Lower lobe of right lung (tissue), 2 donors: ENCODE measurements at regions not wholly inside any gene's neighbourhood (a gene's known extent, or its start where the extent isn't known, plus 50 kb on each side); places are given as distances from the start of the nearest gene placed in this dataset.

Source experiments
- ATAC-seq, 2 donors: fragments of 200-7000 bp; cut with Tn5 transposase; one replicate each; pipeline ENCODE4 v1.9.1; 2020 to 2022; ENCODE audit warnings: mild to moderate bottlenecking in 2 of 2, moderate library complexity in 2 of 2
- DNase-seq: peaks from one replicate; pipeline ENCODE4 v3.0.0-alpha.2; 2020
- H3K27ac ChIP-seq: fragments of 200-600 bp; one replicate; pipeline ENCODE4 v1.8.0; 2022
- H3K27me3 ChIP-seq: fragments of 200-600 bp; one replicate; pipeline ENCODE4 v1.8.0; 2022; ENCODE audit warnings: low read depth
- H3K36me3 ChIP-seq: fragments of 200-600 bp; one replicate; pipeline ENCODE4 v1.8.0; 2022; ENCODE audit warnings: mild to moderate bottlenecking
- H3K4me1 ChIP-seq: fragments of 200-600 bp; one replicate; pipeline ENCODE4 v1.8.0; 2022
- H3K4me3 ChIP-seq: fragments of 200-600 bp; one replicate; pipeline ENCODE4 v1.8.0; 2022; ENCODE audit warnings: mild to moderate bottlenecking
- H3K9me3 ChIP-seq: fragments of 200-600 bp; one replicate; pipeline ENCODE4 v1.8.0; 2022
- CTCF ChIP-seq: fragments of 200-600 bp; IDR thresholded peaks from one replicate; pipeline ENCODE4 v1.8.0; 2022; ENCODE audit warnings: antibody characterized with exemption, mild to moderate bottlenecking
- intact Hi-C: fragments of 100-400 bp; cut with DNase I; formaldehyde crosslinking; loops from one replicate; pipeline ENCODE4 v1.11.0; 2022
- donor health status: DM: no; HTN: yes; CAD: no; lungs with severe emphysema.

- no peak overlapping the region for H3K27ac ChIP-seq
- no peak for TF ChIP-seq CTCF
- intact Hi-C loops: no loop called here
Observed at GRCh38 chr12:71071536-71072097, 86.2 kb downstream of the TSPAN8 start.

GRCh38 chr12:71070416-71071128 lies 87.2 kb downstream of the TSPAN8 start:
- H3K27ac ChIP-seq: no peak overlapping the region
- no peaks in the 10 kb centered on the region for H3K27me3 ChIP-seq
- intact Hi-C loops: no loop called here
- no peak overlapping the region for H3K4me3 ChIP-seq
- DNase-seq (no peak), ATAC-seq (no peak)
- no peak for TF ChIP-seq CTCF
- H3K36me3 ChIP-seq: no peaks in the 10 kb centered on the region
- no peaks in the 10 kb centered on the region for H3K9me3 ChIP-seq
- no peaks in the 10 kb centered on the region for H3K4me1 ChIP-seq

More at GRCh38 chr12:71071536-71072097, 86.2 kb downstream of the TSPAN8 start:
- no peak for DNase-seq
- Histone ChIP-seq H3K9me3 (no peaks in the 10 kb centered on the region), H3K36me3 (no peaks in the 10 kb centered on the region), H3K27me3 (no peaks in the 10 kb centered on the region), H3K4me3 (no peak overlapping the region), H3K4me1 (no peaks in the 10 kb centered on the region)
- no peak for ATAC-seq

- no peak for ATAC-seq
Observed at GRCh38 chr12:71069311-71069710, 88.5 kb downstream of the TSPAN8 start.

GRCh38 chr12:71063087-71063486 lies 94.7 kb downstream of the TSPAN8 start:
- Histone ChIP-seq H3K4me3 (no peak overlapping the region), H3K4me1 (no peaks in the 10 kb centered on the region), H3K27ac (no peak overlapping the region), H3K9me3 (no peaks in the 10 kb centered on the region), H3K36me3 (no peaks in the 10 kb centered on the region), H3K27me3 (no peaks in the 10 kb centered on the region)
- no peak for TF ChIP-seq CTCF
- intact Hi-C loops: no loop called here
- ATAC-seq: no peak
- no peak for DNase-seq

More at GRCh38 chr12:71069311-71069710, 88.5 kb downstream of the TSPAN8 start:
- H3K36me3 ChIP-seq: no peaks in the 10 kb centered on the region
- no peaks in the 10 kb centered on the region for H3K4me1 ChIP-seq
- no peaks in the 10 kb centered on the region for H3K9me3 ChIP-seq
- no peak for DNase-seq
- TF ChIP-seq CTCF: no peak
- intact Hi-C loops: no loop called here
- H3K27ac ChIP-seq: no peak overlapping the region
- H3K4me3 ChIP-seq: no peak overlapping the region
- H3K27me3 ChIP-seq: no peaks in the 10 kb centered on the region

GRCh38 chr12:71061451-71061850 lies 96.3 kb downstream of the TSPAN8 start:
- H3K9me3 ChIP-seq: no peaks in the 10 kb centered on the region
- TF ChIP-seq CTCF: no peak
- no peaks in the 10 kb centered on the region for H3K27me3 ChIP-seq
- DNase-seq (no peak), ATAC-seq (no peak)
- no peaks in the 10 kb centered on the region for H3K36me3 ChIP-seq
- no peaks in the 10 kb centered on the region for H3K4me1 ChIP-seq
- H3K27ac ChIP-seq: no peak overlapping the region
- intact Hi-C loops: no loop called here
- no peak overlapping the region for H3K4me3 ChIP-seq
